Caco-2 (cell line): ENCODE measurements at regions not wholly inside any gene's neighbourhood (a gene's known extent, or its start where the extent isn't known, plus 50 kb on each side); places are given as distances from the start of the nearest gene placed in this dataset.

ENCODE experiments used
- BruUV-seq: library from RNA; stranded (reverse); fragments of 400-500 nt; replicated peaks from 2 replicates; lab custom pipeline; 2021; lab: Mats Ljungman, UMichigan
- CTCF ChIA-PET: fragments of 300-600 bp; sonication (Branson Sonifier 250); formaldehyde crosslinking; loops from one replicate; lab custom pipeline; 2022; ENCODE audit warnings: antibody characterized with exemption; lab: Charles Lee
- POLR2A ChIA-PET: fragments of 300-600 bp; sonication (Branson Sonifier 250); formaldehyde crosslinking; loops from one replicate; lab custom pipeline; 2022; ENCODE audit warnings: antibody characterized with exemption; lab: Charles Lee
- DNase-seq, 2 experiments: peaks; one replicate each; pipeline versions ENCODE4 v3.0.0 to v3.0.0-alpha.2; 2020 to 2022
- H3K27me3 ChIP-seq: replicated peaks from 2 replicates; pipeline ENCODE4 v1.6.0; 2011; ENCODE audit warnings: low read length; ENCODE audit not compliant: control insufficient read depth, insufficient read depth
- H3K36me3 ChIP-seq: 2 replicates; pipeline ENCODE4 v1.5.1; 2011; ENCODE audit warnings: low read length; ENCODE audit not compliant: control insufficient read depth, insufficient read depth
- H3K4me1 ChIP-seq: fragments of 250-450 bp; sonication (Bioruptor Pico); 2 replicates; pipeline ENCODE4 v1.5.1; 2020; ENCODE audit warnings: mild to moderate bottlenecking
- H3K4me3 ChIP-seq: 2 replicates; pipeline ENCODE4 v1.5.1; 2011; ENCODE audit warnings: low read depth, mild to moderate bottlenecking, control low read depth, low read length
- H3K9me3 ChIP-seq: fragments of 250-450 bp; sonication (Bioruptor Pico); 2 replicates; pipeline ENCODE4 v1.5.1; 2020; ENCODE audit warnings: mild to moderate bottlenecking, moderate library complexity
- H3K27ac Mint-ChIP-seq: one replicate; pipeline ENCODE4 v1.8.0; 2022; ENCODE audit warnings: mixed read lengths; ENCODE audit not compliant: unreplicated experiment
- H3K27me3 Mint-ChIP-seq: one replicate; pipeline ENCODE4 v1.8.0; 2022; ENCODE audit warnings: mixed read lengths; ENCODE audit not compliant: insufficient read depth, unreplicated experiment
- H3K36me3 Mint-ChIP-seq: one replicate; pipeline ENCODE4 v1.8.0; 2022; ENCODE audit warnings: mild to moderate bottlenecking, mixed read lengths; ENCODE audit not compliant: insufficient read depth, unreplicated experiment
- H3K4me1 Mint-ChIP-seq: one replicate; pipeline ENCODE4 v1.8.0; 2022; ENCODE audit warnings: low read depth, mixed read lengths; ENCODE audit not compliant: unreplicated experiment
- H3K4me3 Mint-ChIP-seq: one replicate; pipeline ENCODE4 v1.8.0; 2022; ENCODE audit warnings: mild to moderate bottlenecking, moderate library complexity, mixed read lengths; ENCODE audit not compliant: unreplicated experiment
- H3K9me3 Mint-ChIP-seq: one replicate; pipeline ENCODE4 v1.8.0; 2022; ENCODE audit warnings: mixed read lengths; ENCODE audit not compliant: unreplicated experiment
- intact Hi-C: fragments of 100-400 bp; cut with micrococcal nuclease; formaldehyde crosslinking; loops from one replicate; pipeline ENCODE4 v1.10.0; 2022; ENCODE audit not compliant: unreplicated experiment
- TF ChIP-seq, protein P1 (sequence below), 2 experiments: fragments of 200-600 bp in 1 of 2; IDR thresholded peaks; 1 replicate in 1 of 2; 2 replicates in 1 of 2; pipeline versions ENCODE4 v1.5.1 to v1.8.0; 2011 to 2022; ENCODE audit warnings: antibody characterized with exemption in 1 of 2, control low read depth in 1 of 2, inconsistent platforms in 1 of 2, low read depth in 1 of 2, low read length in 1 of 2, mild to moderate bottlenecking in 1 of 2, moderate library complexity in 1 of 2; ENCODE audit not compliant: insufficient read depth in 1 of 2, severe bottlenecking in 1 of 2, unreplicated experiment in 1 of 2

DNA sequence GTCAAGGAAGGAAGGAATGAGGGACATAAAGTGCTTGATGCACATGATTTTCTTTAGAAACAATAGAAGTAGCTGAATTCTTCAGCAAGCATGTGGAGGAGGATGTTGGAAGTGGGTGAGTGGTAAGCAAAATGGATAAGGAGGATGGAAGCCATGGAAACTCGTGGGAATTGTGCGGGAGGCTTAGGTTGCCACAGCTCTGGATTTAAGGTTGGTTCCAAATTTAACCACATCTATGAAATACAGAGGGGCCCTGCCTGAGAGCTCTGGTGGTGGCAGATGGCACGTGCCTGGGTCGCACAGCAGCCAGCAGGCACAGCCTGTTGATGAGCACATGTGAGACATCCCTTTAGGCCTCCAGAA lies 284.7 kb downstream of the SMARCA2 start:
- Histone ChIP-seq H3K4me3 (no peak overlapping the region), H3K9me3 (no peaks in the 10 kb centered on the region), H3K27me3 (no peaks in the 10 kb centered on the region), H3K36me3 (no peaks in the 10 kb centered on the region), H3K4me1 (no peaks in the 10 kb centered on the region)
- no TSS peak for BruUV-seq
- ChIA-PET POLR2A (no interaction called here), CTCF (no interaction called here)
- DNase-seq = no peak
- Mint-ChIP-seq H3K4me3 (no peak overlapping the region), H3K36me3 (no peaks in the 10 kb centered on the region), H3K27ac (no peak overlapping the region), H3K9me3 (peaks cover 17% of the 10 kb centered on the region), H3K4me1 (no peaks in the 10 kb centered on the region), H3K27me3 (peaks cover 2% of the 10 kb centered on the region)
- intact Hi-C loops = no loop called here
- TF ChIP-seq, protein P1, sequence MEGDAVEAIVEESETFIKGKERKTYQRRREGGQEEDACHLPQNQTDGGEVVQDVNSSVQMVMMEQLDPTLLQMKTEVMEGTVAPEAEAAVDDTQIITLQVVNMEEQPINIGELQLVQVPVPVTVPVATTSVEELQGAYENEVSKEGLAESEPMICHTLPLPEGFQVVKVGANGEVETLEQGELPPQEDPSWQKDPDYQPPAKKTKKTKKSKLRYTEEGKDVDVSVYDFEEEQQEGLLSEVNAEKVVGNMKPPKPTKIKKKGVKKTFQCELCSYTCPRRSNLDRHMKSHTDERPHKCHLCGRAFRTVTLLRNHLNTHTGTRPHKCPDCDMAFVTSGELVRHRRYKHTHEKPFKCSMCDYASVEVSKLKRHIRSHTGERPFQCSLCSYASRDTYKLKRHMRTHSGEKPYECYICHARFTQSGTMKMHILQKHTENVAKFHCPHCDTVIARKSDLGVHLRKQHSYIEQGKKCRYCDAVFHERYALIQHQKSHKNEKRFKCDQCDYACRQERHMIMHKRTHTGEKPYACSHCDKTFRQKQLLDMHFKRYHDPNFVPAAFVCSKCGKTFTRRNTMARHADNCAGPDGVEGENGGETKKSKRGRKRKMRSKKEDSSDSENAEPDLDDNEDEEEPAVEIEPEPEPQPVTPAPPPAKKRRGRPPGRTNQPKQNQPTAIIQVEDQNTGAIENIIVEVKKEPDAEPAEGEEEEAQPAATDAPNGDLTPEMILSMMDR (IDR thresholded peaks at IDR 0.05; ENCODE audit: insufficient read depth in 1 of 2, low read depth in 1 of 2, low read length in 1 of 2, severe bottlenecking in 1 of 2, unreplicated experiment in 1 of 2) = no peak

DNA sequence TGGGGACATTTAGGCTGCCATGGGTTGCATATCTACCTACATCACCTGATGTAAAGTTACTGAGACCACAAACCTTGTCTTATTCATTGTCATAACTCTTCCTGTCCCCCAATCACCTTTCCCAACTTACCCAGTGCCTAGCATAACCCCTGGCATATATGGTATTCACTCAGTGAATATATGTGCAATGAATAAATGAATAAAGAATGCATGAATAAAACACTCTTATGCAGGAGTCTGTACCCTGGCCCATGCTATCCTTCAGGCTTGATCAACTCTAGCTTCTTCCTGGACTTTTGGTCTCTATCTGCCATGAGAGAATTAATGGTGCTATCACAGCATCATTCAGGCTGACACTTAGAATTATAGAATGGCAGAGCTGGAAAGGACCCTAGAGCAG lies 285.2 kb downstream of the SMARCA2 start:
- no peaks in the 10 kb centered on the region for H3K4me1 Mint-ChIP-seq
- no peaks in the 10 kb centered on the region for H3K27me3 ChIP-seq
- peaks cover 2% of the 10 kb centered on the region for H3K27me3 Mint-ChIP-seq
- H3K4me3 ChIP-seq = no peak overlapping the region
- CTCF ChIA-PET = no interaction called here
- POLR2A ChIA-PET = no interaction called here
- H3K4me1 ChIP-seq = no peaks in the 10 kb centered on the region
- BruUV-seq = no TSS peak
- DNase-seq = no peak
- H3K4me3 Mint-ChIP-seq = no peak overlapping the region
- H3K9me3 Mint-ChIP-seq = peaks cover 17% of the 10 kb centered on the region
- H3K9me3 ChIP-seq = no peaks in the 10 kb centered on the region
- TF ChIP-seq, protein P1 (IDR thresholded peaks at IDR 0.05; ENCODE audit: insufficient read depth in 1 of 2, low read depth in 1 of 2, low read length in 1 of 2, severe bottlenecking in 1 of 2, unreplicated experiment in 1 of 2) = no peak
- H3K36me3 ChIP-seq = no peaks in the 10 kb centered on the region
- intact Hi-C loops = no loop called here
- no peaks in the 10 kb centered on the region for H3K36me3 Mint-ChIP-seq
- no peak overlapping the region for H3K27ac Mint-ChIP-seq

DNA sequence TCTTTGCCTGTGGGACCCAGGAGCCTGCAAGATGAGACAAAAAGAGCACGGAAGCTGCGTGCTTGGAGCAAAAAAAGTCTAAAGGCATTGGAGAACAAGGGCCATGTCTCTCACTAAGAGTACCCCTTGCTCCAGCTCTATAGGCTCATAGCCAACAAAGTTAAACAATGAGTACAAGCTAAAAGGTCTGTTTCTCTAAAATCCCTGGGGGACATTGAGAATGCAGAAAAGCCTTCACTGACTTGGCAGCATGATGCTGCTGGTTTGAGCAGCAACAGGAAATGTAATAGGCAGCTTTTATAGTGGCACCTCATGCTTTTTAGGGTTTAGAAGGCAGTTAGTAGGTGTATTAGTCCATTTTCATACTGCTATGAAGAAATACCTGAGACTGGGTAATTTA lies 287.5 kb downstream of the SMARCA2 start:
- Mint-ChIP-seq H3K4me3 (no peak overlapping the region), H3K9me3 (peaks cover 8% of the 10 kb centered on the region), H3K27me3 (peaks cover 2% of the 10 kb centered on the region), H3K27ac (no peak overlapping the region), H3K36me3 (no peaks in the 10 kb centered on the region), H3K4me1 (no peaks in the 10 kb centered on the region)
- no peaks in the 10 kb centered on the region for H3K4me1 ChIP-seq
- BruUV-seq = no TSS peak
- POLR2A ChIA-PET = no interaction called here
- intact Hi-C loops = no loop called here
- CTCF ChIA-PET = no interaction called here
- no peaks in the 10 kb centered on the region for H3K36me3 ChIP-seq
- DNase-seq = no peak
- H3K4me3 ChIP-seq = no peak overlapping the region
- TF ChIP-seq, protein P1 (IDR thresholded peaks at IDR 0.05; ENCODE audit: insufficient read depth in 1 of 2, low read depth in 1 of 2, low read length in 1 of 2, severe bottlenecking in 1 of 2, unreplicated experiment in 1 of 2) = no peak
- H3K27me3 ChIP-seq = no peaks in the 10 kb centered on the region
- no peaks in the 10 kb centered on the region for H3K9me3 ChIP-seq
